ENCODE measurements at regions not wholly inside any gene's neighbourhood (a gene's known extent, or its start where the extent isn't known, plus 50 kb on each side); places are given as distances from the start of the nearest gene placed in this dataset.

DNA sequence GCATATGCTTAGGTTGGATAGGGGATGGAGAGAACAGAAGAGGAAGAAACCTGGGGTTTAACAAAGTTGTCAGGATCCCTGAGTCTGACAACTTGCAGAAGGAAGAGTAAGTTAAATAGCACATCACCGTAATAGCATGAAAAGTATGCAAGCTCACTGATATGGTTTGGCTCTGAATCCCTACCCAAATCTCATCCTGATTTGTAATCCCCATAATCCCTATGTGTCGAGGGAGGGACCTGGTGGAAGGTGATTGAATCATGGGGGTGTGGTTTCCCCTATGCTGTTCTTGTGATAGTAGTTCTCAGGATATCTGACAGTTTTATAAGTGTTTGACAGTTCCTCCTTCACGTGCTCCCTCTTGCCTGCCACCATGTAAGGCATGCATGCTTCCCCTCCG is 193.3 kb downstream of the PSAT1 start:
- no peaks in the 10 kb centered on the region for H3K27me3 ChIP-seq (ENCODE audit: control insufficient read depth, insufficient read depth, low read length)
- H3K4me3 ChIP-seq (ENCODE audit: low read length): no peak overlapping the region
- H3K27ac ChIP-seq (ENCODE audit: low read length): no peak overlapping the region
- no peaks in the 10 kb centered on the region for H3K9me3 ChIP-seq (replicated peaks; ENCODE audit: control insufficient read depth, low read depth, low read length)
- no peaks in the 10 kb centered on the region for H3K4me1 ChIP-seq (ENCODE audit: control insufficient read depth, insufficient read depth, low read length)
- WGBS (ENCODE audit: insufficient coverage): no CpG with 5 or more reads among the region's 4 CpGs
- no peaks in the 10 kb centered on the region for H3K36me3 ChIP-seq (ENCODE audit: control insufficient read depth, insufficient read depth, low read length)
- DNase-seq: no peak

DNA sequence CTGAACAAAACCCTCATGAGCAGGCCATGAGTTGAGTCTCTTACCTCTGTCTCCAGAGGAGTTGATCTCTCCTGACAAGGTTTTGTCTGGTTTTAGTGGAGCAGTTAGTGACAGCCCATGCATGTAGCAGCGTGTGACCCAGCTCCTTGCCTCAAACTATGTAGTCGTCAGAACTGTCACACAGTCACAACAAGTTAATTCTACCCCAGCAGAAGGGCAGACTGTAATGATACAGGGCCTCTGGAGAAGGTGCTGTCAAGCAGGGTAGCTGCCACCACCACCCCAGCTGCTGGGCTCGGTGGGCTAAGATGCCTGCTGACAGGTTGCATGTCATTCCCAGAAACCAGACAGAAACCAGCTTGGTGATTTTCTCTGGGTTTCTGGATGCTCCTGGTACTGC is 194.5 kb downstream of the PSAT1 start:
- Histone ChIP-seq H3K27ac (ENCODE audit: low read length) (no peak overlapping the region), H3K9me3 (replicated peaks; ENCODE audit: control insufficient read depth, low read depth, low read length) (no peaks in the 10 kb centered on the region), H3K36me3 (ENCODE audit: control insufficient read depth, insufficient read depth, low read length) (no peaks in the 10 kb centered on the region), H3K27me3 (ENCODE audit: control insufficient read depth, insufficient read depth, low read length) (no peaks in the 10 kb centered on the region), H3K4me3 (ENCODE audit: low read length) (no peak overlapping the region), H3K4me1 (ENCODE audit: control insufficient read depth, insufficient read depth, low read length) (no peaks in the 10 kb centered on the region)
- no peak for DNase-seq
- WGBS (ENCODE audit: insufficient coverage): 59% methylated on average over 3 of the region's 3 CpGs

GRCh38 chr9:78493166-78493742 is 196.3 kb downstream of the PSAT1 start:
- H3K27ac ChIP-seq (ENCODE audit: low read length): no peak overlapping the region
- H3K4me3 ChIP-seq (ENCODE audit: low read length): no peak overlapping the region
- no peaks in the 10 kb centered on the region for H3K4me1 ChIP-seq (ENCODE audit: control insufficient read depth, insufficient read depth, low read length)
- no peaks in the 10 kb centered on the region for H3K9me3 ChIP-seq (replicated peaks; ENCODE audit: control insufficient read depth, low read depth, low read length)
- no peaks in the 10 kb centered on the region for H3K36me3 ChIP-seq (ENCODE audit: control insufficient read depth, insufficient read depth, low read length)
- WGBS (ENCODE audit: insufficient coverage): no CpG with 5 or more reads among the region's 2 CpGs
- DNase-seq: no peak
- no peaks in the 10 kb centered on the region for H3K27me3 ChIP-seq (ENCODE audit: control insufficient read depth, insufficient read depth, low read length)

DNA sequence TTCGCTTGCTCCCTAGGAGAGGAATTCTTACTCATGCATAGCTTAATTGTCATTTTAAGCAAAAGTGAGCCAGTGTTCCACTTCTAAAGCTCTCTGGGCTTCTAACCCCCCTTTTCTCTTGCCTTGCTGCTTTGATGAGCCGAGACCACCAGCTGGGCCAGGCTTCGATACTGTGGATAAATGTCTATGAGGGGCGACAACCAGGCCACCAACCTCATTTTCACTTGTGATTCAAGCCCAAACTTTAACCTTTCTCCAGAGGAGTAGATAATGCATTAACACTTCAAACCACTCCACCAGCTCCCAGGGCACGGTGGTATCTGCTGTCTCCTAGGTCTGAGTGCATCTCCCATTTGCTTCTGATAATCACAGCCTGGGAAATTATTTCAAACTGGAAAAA is 205.6 kb downstream of the PSAT1 start:
- no CpG with 5 or more reads among the region's 5 CpGs for WGBS (ENCODE audit: insufficient coverage)
- Histone ChIP-seq H3K9me3 (replicated peaks; ENCODE audit: control insufficient read depth, low read depth, low read length) (no peaks in the 10 kb centered on the region), H3K4me1 (ENCODE audit: control insufficient read depth, insufficient read depth, low read length) (no peaks in the 10 kb centered on the region), H3K27ac (ENCODE audit: low read length) (no peak overlapping the region), H3K4me3 (ENCODE audit: low read length) (no peak overlapping the region), H3K27me3 (ENCODE audit: control insufficient read depth, insufficient read depth, low read length) (no peaks in the 10 kb centered on the region), H3K36me3 (ENCODE audit: control insufficient read depth, insufficient read depth, low read length) (no peaks in the 10 kb centered on the region)
- no peak for DNase-seq

- DNase-seq: no peak
- 100% methylated on average over 2 of the region's 2 CpGs for WGBS (ENCODE audit: insufficient coverage)
- Histone ChIP-seq H3K27me3 (ENCODE audit: control insufficient read depth, insufficient read depth, low read length) (no peaks in the 10 kb centered on the region), H3K27ac (ENCODE audit: low read length) (no peak overlapping the region), H3K4me1 (ENCODE audit: control insufficient read depth, insufficient read depth, low read length) (no peaks in the 10 kb centered on the region), H3K9me3 (replicated peaks; ENCODE audit: control insufficient read depth, low read depth, low read length) (no peaks in the 10 kb centered on the region), H3K36me3 (ENCODE audit: control insufficient read depth, insufficient read depth, low read length) (no peaks in the 10 kb centered on the region), H3K4me3 (ENCODE audit: low read length) (no peak overlapping the region)
Observed at GRCh38 chr9:78505546-78505945, 208.6 kb downstream of the PSAT1 start.

- DNase-seq: no peak
- no peaks in the 10 kb centered on the region for H3K27me3 ChIP-seq (ENCODE audit: control insufficient read depth, insufficient read depth, low read length)
- 22% methylated on average over 5 of the region's 5 CpGs for WGBS (ENCODE audit: insufficient coverage)
- H3K36me3 ChIP-seq (ENCODE audit: control insufficient read depth, insufficient read depth, low read length): no peaks in the 10 kb centered on the region
- no peak overlapping the region for H3K27ac ChIP-seq (ENCODE audit: low read length)
- H3K9me3 ChIP-seq (replicated peaks; ENCODE audit: control insufficient read depth, low read depth, low read length): peaks cover 3% of the 10 kb centered on the region
- no peak overlapping the region for H3K4me3 ChIP-seq (ENCODE audit: low read length)
- no peaks in the 10 kb centered on the region for H3K4me1 ChIP-seq (ENCODE audit: control insufficient read depth, insufficient read depth, low read length)
Observed at GRCh38 chr9:78507037-78507436, 210.1 kb downstream of the PSAT1 start.

GRCh38 chr9:78510035-78510434 is 213.1 kb downstream of the PSAT1 start:
- DNase-seq: no peak
- 85% methylated on average over 2 of the region's 4 CpGs for WGBS (ENCODE audit: insufficient coverage)
- no peaks in the 10 kb centered on the region for H3K4me1 ChIP-seq (ENCODE audit: control insufficient read depth, insufficient read depth, low read length)
- peaks cover 3% of the 10 kb centered on the region for H3K9me3 ChIP-seq (replicated peaks; ENCODE audit: control insufficient read depth, low read depth, low read length)
- H3K36me3 ChIP-seq (ENCODE audit: control insufficient read depth, insufficient read depth, low read length): no peaks in the 10 kb centered on the region
- no peaks in the 10 kb centered on the region for H3K27me3 ChIP-seq (ENCODE audit: control insufficient read depth, insufficient read depth, low read length)
- H3K27ac ChIP-seq (ENCODE audit: low read length): no peak overlapping the region
- H3K4me3 ChIP-seq (ENCODE audit: low read length): no peak overlapping the region

DNA sequence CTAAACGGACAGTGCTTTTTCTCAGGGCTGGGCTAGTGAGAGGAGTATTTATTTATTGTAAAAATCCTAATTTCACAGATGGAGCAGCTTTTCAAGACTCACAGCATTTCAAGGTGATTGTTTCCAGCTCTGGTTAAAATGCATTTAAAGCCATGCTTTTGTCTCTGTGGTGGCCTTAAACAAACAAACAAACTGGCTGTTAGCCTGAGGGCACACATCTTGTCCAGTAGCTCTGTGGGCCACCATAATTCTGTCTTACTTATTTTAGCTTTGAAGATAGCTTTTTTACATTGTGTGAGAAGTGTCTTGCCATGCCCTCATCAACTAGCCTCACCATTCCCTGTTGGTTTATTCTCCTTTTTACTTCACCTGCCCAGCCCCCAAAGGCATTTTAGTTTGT is 218.2 kb downstream of the PSAT1 start:
- no peak for DNase-seq
- H3K4me3 ChIP-seq (ENCODE audit: low read length): no peak overlapping the region
- no CpG with 5 or more reads among the region's 1 CpG for WGBS (ENCODE audit: insufficient coverage)
- no peaks in the 10 kb centered on the region for H3K27me3 ChIP-seq (ENCODE audit: control insufficient read depth, insufficient read depth, low read length)
- no peak overlapping the region for H3K27ac ChIP-seq (ENCODE audit: low read length)
- H3K36me3 ChIP-seq (ENCODE audit: control insufficient read depth, insufficient read depth, low read length): no peaks in the 10 kb centered on the region
- H3K9me3 ChIP-seq (replicated peaks; ENCODE audit: control insufficient read depth, low read depth, low read length): peaks cover 14% of the 10 kb centered on the region
- no peaks in the 10 kb centered on the region for H3K4me1 ChIP-seq (ENCODE audit: control insufficient read depth, insufficient read depth, low read length)

- H3K27ac ChIP-seq (ENCODE audit: low read length): no peak overlapping the region
- H3K4me3 ChIP-seq (ENCODE audit: low read length): no peak overlapping the region
- no peaks in the 10 kb centered on the region for H3K27me3 ChIP-seq (ENCODE audit: control insufficient read depth, insufficient read depth, low read length)
- WGBS (ENCODE audit: insufficient coverage): 82% methylated on average over 2 of the region's 4 CpGs
- H3K4me1 ChIP-seq (ENCODE audit: control insufficient read depth, insufficient read depth, low read length): no peaks in the 10 kb centered on the region
- no peak for DNase-seq
- no peaks in the 10 kb centered on the region for H3K36me3 ChIP-seq (ENCODE audit: control insufficient read depth, insufficient read depth, low read length)
- H3K9me3 ChIP-seq (replicated peaks; ENCODE audit: control insufficient read depth, low read depth, low read length): peaks cover 21% of the 10 kb centered on the region
Observed at GRCh38 chr9:78519786-78520185, 222.9 kb downstream of the PSAT1 start.

DNA sequence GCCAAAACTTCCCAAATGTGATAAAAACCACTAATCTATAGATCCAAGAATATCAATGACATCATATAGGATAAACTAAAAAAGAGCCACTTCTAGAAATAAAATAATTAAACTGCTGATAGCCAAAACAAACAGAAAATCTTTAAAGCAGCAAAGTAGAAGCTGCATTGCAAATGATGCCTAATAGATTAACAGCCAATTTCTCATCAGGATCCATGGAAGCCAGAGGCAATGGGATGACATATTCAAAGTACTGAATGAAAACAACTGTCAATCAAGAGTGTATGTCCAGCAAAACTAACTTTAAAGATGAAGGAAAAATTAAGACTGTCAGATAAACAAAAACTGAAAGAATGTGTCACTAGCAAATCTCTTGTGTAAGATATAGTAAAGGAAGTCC is 224.8 kb downstream of the PSAT1 start:
- Histone ChIP-seq H3K9me3 (replicated peaks; ENCODE audit: control insufficient read depth, low read depth, low read length) (peaks cover 21% of the 10 kb centered on the region), H3K27ac (ENCODE audit: low read length) (no peak overlapping the region), H3K4me1 (ENCODE audit: control insufficient read depth, insufficient read depth, low read length) (no peaks in the 10 kb centered on the region), H3K27me3 (ENCODE audit: control insufficient read depth, insufficient read depth, low read length) (no peaks in the 10 kb centered on the region), H3K4me3 (ENCODE audit: low read length) (no peak overlapping the region), H3K36me3 (ENCODE audit: control insufficient read depth, insufficient read depth, low read length) (no peaks in the 10 kb centered on the region)
- no peak for DNase-seq

- H3K27me3 ChIP-seq (ENCODE audit: control insufficient read depth, insufficient read depth, low read length): no peaks in the 10 kb centered on the region
- DNase-seq: no peak
- H3K36me3 ChIP-seq (ENCODE audit: control insufficient read depth, insufficient read depth, low read length): no peaks in the 10 kb centered on the region
- peaks cover 4% of the 10 kb centered on the region for H3K9me3 ChIP-seq (replicated peaks; ENCODE audit: control insufficient read depth, low read depth, low read length)
- no peaks in the 10 kb centered on the region for H3K4me1 ChIP-seq (ENCODE audit: control insufficient read depth, insufficient read depth, low read length)
- no CpG with 5 or more reads among the region's 2 CpGs for WGBS (ENCODE audit: insufficient coverage)
- H3K4me3 ChIP-seq (ENCODE audit: low read length): no peak overlapping the region
- no peak overlapping the region for H3K27ac ChIP-seq (ENCODE audit: low read length)
Observed at GRCh38 chr9:78525986-78526560, 229.1 kb downstream of the PSAT1 start.

Measured in muscle of leg (tissue), 3 donors.